K562 (cell line): ENCODE measurements at regions not wholly inside any gene's neighbourhood (a gene's known extent, or its start where the extent isn't known, plus 50 kb on each side); places are given as distances from the start of the nearest gene placed in this dataset.

Experiments used
- ATAC-seq: fragments of 200-7000 bp; cut with Tn5 transposase; 3 replicates; pipeline ENCODE4 v1.9.1; 2020; ENCODE audit warnings: moderate library complexity
- BruUV-seq: library from RNA; stranded (reverse); fragments of 400-500 nt; replicated peaks from 2 replicates; lab custom pipeline; 2021; lab: Mats Ljungman, UMichigan
- CTCF ChIA-PET: fragments of 300-600 bp; formaldehyde crosslinking; extraction: SDS; loops from one replicate; lab custom pipeline; 2021; ENCODE audit warnings: low intra/inter-chr PET ratio; lab: Yijun Ruan, JAX
- POLR2A ChIA-PET: fragments of 300-600, 350-650 bp; sonication (Branson Sonifier 250); formaldehyde crosslinking; extraction: SDS; loops from one replicate; lab custom pipeline; 2021; ENCODE audit warnings: antibody characterized with exemption, inconsistent platforms; lab: Yijun Ruan, JAX
- DNase-seq, 4 experiments: peaks; one replicate each; pipeline versions ENCODE4 v3.0.0 to v3.0.0-alpha.2; 2011 to 2018; ENCODE audit warnings: low spot score in 3 of 4, mixed read lengths in 3 of 4; ENCODE audit errors: extremely low read depth in 1 of 4
- FAIRE-seq: peaks from 2 replicates; lab custom pipeline; 2011; peaks lifted over from hg19 to GRCh38; lab: Jason Lieb, UNC
- H2AFZ ChIP-seq: 2 replicates; pipeline ENCODE4 v1.6.0; 2011; ENCODE audit warnings: low read depth, low read length, control low read depth, inconsistent platforms
- H3K27ac ChIP-seq: fragments of 200-600 bp; 3 replicates; pipeline ENCODE4 v1.8.0; 2011; ENCODE audit warnings: low read depth, mild to moderate bottlenecking, control low read depth, inconsistent platforms, low read length, moderate library complexity, mixed read lengths; ENCODE audit errors: extremely low read depth
- H3K27me3 ChIP-seq, 2 experiments: fragments of 300-600 bp in 1 of 2; 2 replicates in 1 of 2; 3 replicates in 1 of 2; pipeline versions ENCODE4 v1.6.0 to v1.8.0; 2011; ENCODE audit warnings: inconsistent platforms in 2 of 2, low read length in 2 of 2, mild to moderate bottlenecking in 1 of 2, mixed read lengths in 1 of 2, moderate library complexity in 1 of 2; ENCODE audit not compliant: control insufficient read depth in 2 of 2, insufficient read depth in 2 of 2
- H3K36me3 ChIP-seq: fragments of 300-600 bp; 3 replicates; pipeline ENCODE4 v1.8.0; 2011; ENCODE audit warnings: mild to moderate bottlenecking, low read length, inconsistent platforms; ENCODE audit not compliant: control insufficient read depth, insufficient read depth
- H3K4me1 ChIP-seq, 2 experiments: fragments of 200-600 bp in 1 of 2; replicated peaks in 1 of 2; 2 replicates in 1 of 2; 3 replicates in 1 of 2; pipeline versions ENCODE4 v1.5.1 to v1.8.0; 2011; ENCODE audit warnings: inconsistent platforms in 2 of 2, low read length in 2 of 2, mild to moderate bottlenecking in 1 of 2, mixed read lengths in 1 of 2, moderate library complexity in 1 of 2; ENCODE audit not compliant: control insufficient read depth in 2 of 2, insufficient read depth in 2 of 2
- H3K4me2 ChIP-seq: 2 replicates; pipeline ENCODE4 v1.6.1; 2011; ENCODE audit warnings: low read length, control low read depth, inconsistent platforms, mixed read lengths; ENCODE audit not compliant: insufficient read depth
- H3K4me3 ChIP-seq: fragments of 200-600 bp; sonication (generic), shearing (Covaris generic); 2 replicates; pipeline ENCODE4 v1.5.1; 2016; ENCODE audit warnings: control low read depth, inconsistent platforms
- H3K79me2 ChIP-seq: fragments of 200-600 bp; 3 replicates; pipeline ENCODE4 v1.8.0; 2011; ENCODE audit warnings: low read length, inconsistent platforms; ENCODE audit not compliant: control insufficient read depth, insufficient read depth
- H3K9ac ChIP-seq, 2 experiments: 2 replicates each; pipeline versions ENCODE4 v1.6.0 to v1.6.1; 2011; ENCODE audit warnings: low read depth in 2 of 2, low read length in 2 of 2, control low read depth in 1 of 2, inconsistent platforms in 1 of 2, mild to moderate bottlenecking in 1 of 2, mixed read lengths in 1 of 2; ENCODE audit not compliant: insufficient read depth in 1 of 2
- H3K9me1 ChIP-seq: one replicate; pipeline ENCODE4 v1.6.0; 2011; ENCODE audit warnings: inconsistent platforms, mild to moderate bottlenecking, low read length, moderate library complexity; ENCODE audit not compliant: control insufficient read depth, insufficient read depth
- H3K9me3 ChIP-seq: replicated peaks from 2 replicates; pipeline ENCODE4 v1.5.1; 2011; ENCODE audit warnings: low read depth, low read length, inconsistent platforms; ENCODE audit not compliant: control insufficient read depth, insufficient read depth
- H4K20me1 ChIP-seq: replicated peaks from 2 replicates; pipeline ENCODE4 v1.6.1; 2011; ENCODE audit warnings: low read length, inconsistent platforms, mixed read lengths; ENCODE audit not compliant: control insufficient read depth, insufficient read depth
- GTF2E2 ChIP-seq: fragments of 200-800 bp; sonication (Bioruptor generic); IDR thresholded peaks from 2 replicates; pipeline ENCODE4 v1.6.1; 2016; ENCODE audit warnings: missing genetic modification characterization, missing compliant biosample characterization
- SAFB2 ChIP-seq: fragments of 200-400 bp; formaldehyde crosslinking; IDR thresholded peaks from 2 replicates; pipeline ENCODE4 v1.6.1; 2018; ENCODE audit warnings: borderline replicate concordance, low read length, low read depth, moderate library complexity; ENCODE audit not compliant: severe bottlenecking
- SETDB1 ChIP-seq: IDR thresholded peaks from one replicate; pipeline ENCODE4 v1.6.1; 2012; ENCODE audit warnings: low read length, control low read depth, inconsistent platforms
- SIX5 ChIP-seq, 2 experiments: IDR thresholded peaks; 2 replicates each; pipeline ENCODE4 v1.6.1; 2011; ENCODE audit warnings: low read length in 2 of 2, borderline replicate concordance in 1 of 2, low read depth in 1 of 2, mild to moderate bottlenecking in 1 of 2, moderate library complexity in 1 of 2; ENCODE audit not compliant: insufficient read depth in 1 of 2
- TAF15 ChIP-seq: fragments of 200-400 bp; formaldehyde crosslinking; IDR thresholded peaks from 2 replicates; pipeline ENCODE4 v1.6.1; 2017; ENCODE audit warnings: mild to moderate bottlenecking, low read depth, low read length, moderate library complexity
- ZNF175 ChIP-seq: fragments of 200-800 bp; sonication (Bioruptor generic); IDR thresholded peaks from 2 replicates; pipeline ENCODE4 v1.6.1; 2016; ENCODE audit warnings: low read depth, mild to moderate bottlenecking, missing genetic modification characterization, missing compliant biosample characterization
- in situ Hi-C: fragments of 300-500 bp; cut with MboI; formaldehyde crosslinking; loops from 4 replicates; pipeline ENCODE4 v1.15.0; 2018; ENCODE audit warnings: inconsistent platforms, mixed read lengths
- intact Hi-C: fragments of 100-400 bp; cut with micrococcal nuclease; formaldehyde crosslinking; loops from 2 replicates; pipeline ENCODE4 v1.14.2; 2022
- TF ChIP-seq, protein P1 (sequence below): fragments of 450-650 bp; IDR thresholded peaks from 2 replicates; pipeline ENCODE4 v1.6.1; 2018; ENCODE audit not compliant: partially characterized antibody

GRCh38 chr13:37953696-37954095 lies 84.1 kb upstream of the TRPC4 start:
- H3K36me3 ChIP-seq, result no peaks in the 10 kb centered on the region
- H3K4me2 ChIP-seq, result no peak overlapping the region
- ATAC-seq (no peak), DNase-seq (no peak), FAIRE-seq (no peak)
- no peaks in the 10 kb centered on the region for H3K27me3 ChIP-seq
- TF ChIP-seq, protein P1, sequence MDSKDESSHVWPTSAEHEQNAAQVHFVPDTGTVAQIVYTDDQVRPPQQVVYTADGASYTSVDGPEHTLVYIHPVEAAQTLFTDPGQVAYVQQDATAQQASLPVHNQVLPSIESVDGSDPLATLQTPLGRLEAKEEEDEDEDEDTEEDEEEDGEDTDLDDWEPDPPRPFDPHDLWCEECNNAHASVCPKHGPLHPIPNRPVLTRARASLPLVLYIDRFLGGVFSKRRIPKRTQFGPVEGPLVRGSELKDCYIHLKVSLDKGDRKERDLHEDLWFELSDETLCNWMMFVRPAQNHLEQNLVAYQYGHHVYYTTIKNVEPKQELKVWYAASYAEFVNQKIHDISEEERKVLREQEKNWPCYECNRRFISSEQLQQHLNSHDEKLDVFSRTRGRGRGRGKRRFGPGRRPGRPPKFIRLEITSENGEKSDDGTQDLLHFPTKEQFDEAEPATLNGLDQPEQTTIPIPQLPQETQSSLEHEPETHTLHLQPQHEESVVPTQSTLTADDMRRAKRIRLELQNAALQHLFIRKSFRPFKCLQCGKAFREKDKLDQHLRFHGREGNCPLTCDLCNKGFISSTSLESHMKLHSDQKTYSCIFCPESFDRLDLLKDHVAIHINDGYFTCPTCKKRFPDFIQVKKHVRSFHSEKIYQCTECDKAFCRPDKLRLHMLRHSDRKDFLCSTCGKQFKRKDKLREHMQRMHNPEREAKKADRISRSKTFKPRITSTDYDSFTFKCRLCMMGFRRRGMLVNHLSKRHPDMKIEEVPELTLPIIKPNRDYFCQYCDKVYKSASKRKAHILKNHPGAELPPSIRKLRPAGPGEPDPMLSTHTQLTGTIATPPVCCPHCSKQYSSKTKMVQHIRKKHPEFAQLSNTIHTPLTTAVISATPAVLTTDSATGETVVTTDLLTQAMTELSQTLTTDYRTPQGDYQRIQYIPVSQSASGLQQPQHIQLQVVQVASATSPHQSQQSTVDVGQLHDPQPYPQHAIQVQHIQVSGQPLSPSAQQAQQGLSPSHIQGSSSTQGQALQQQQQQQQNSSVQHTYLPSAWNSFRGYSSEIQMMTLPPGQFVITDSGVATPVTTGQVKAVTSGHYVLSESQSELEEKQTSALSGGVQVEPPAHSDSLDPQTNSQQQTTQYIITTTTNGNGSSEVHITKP, result no peak
- TF ChIP-seq GTF2E2 (tag) (no peak), SETDB1 (no peak), SIX5 (IDR thresholded peaks at IDR 0.05; ENCODE audit: borderline replicate concordance in 1 of 2, insufficient read depth in 1 of 2, low read depth in 1 of 2, low read length in 2 of 2) (no peak), ZNF175 (CRISPR knock-in tag) (no peak), SAFB2 (no peak), TAF15 (no peak)
- in situ Hi-C loops (no loop called here), intact Hi-C loops (no loop called here)
- no peak overlapping the region for H3K27ac ChIP-seq
- ChIA-PET POLR2A (no interaction called here), CTCF (no interaction called here)
- no peaks in the 10 kb centered on the region for H4K20me1 ChIP-seq
- BruUV-seq, result no TSS peak
- no peaks in the 10 kb centered on the region; a peak in 1 of 5 replicates for H3K4me1 ChIP-seq
- H3K9ac ChIP-seq, result no peak overlapping the region
- no peaks in the 10 kb centered on the region for H3K9me3 ChIP-seq
- no peak overlapping the region for H2AFZ ChIP-seq
- no peaks in the 10 kb centered on the region for H3K9me1 ChIP-seq
- no peaks in the 10 kb centered on the region for H3K79me2 ChIP-seq
- no peak overlapping the region for H3K4me3 ChIP-seq
